WERI-Rb-1 (cell line): ENCODE measurements at regions not wholly inside any gene's neighbourhood (a gene's known extent, or its start where the extent isn't known, plus 50 kb on each side); places are given as distances from the start of the nearest gene placed in this dataset.
A peak's percentile ranks its signal among the peaks of the same experiment; 100 is the strongest.
"Not testable (repeated sequence)": the region's sequence is repeated elsewhere in the genome, so short reads cannot be mapped to it uniquely, and the experiment has no call there.

Experiments
- DNase-seq: peaks from one replicate; pipeline ENCODE4 v3.0.0-alpha.2; 2020
- H3K27ac ChIP-seq: fragments of 250-450 bp; sonication (Bioruptor Pico); 2 replicates; pipeline ENCODE4 v1.5.1; 2020; ENCODE audit warnings: mild to moderate bottlenecking, moderate library complexity
- H3K27me3 ChIP-seq: fragments of 250-450 bp; sonication (Bioruptor Pico); 2 replicates; pipeline ENCODE4 v1.5.1; 2021; ENCODE audit warnings: mild to moderate bottlenecking, low read depth, moderate library complexity; ENCODE audit not compliant: insufficient read depth, severe bottlenecking
- H3K36me3 ChIP-seq: fragments of 250-450 bp; sonication (Bioruptor Pico); 2 replicates; pipeline ENCODE4 v1.5.1; 2020; ENCODE audit warnings: mild to moderate bottlenecking, moderate library complexity
- H3K4me3 ChIP-seq: 2 replicates; pipeline ENCODE4 v1.5.1; 2011; ENCODE audit warnings: low read depth, mild to moderate bottlenecking, control low read depth, low read length
- H3K9me3 ChIP-seq: fragments of 250-450 bp; sonication (Bioruptor Pico); 2 replicates; pipeline ENCODE4 v1.5.1; 2021; ENCODE audit warnings: mild to moderate bottlenecking, moderate library complexity; ENCODE audit not compliant: severe bottlenecking
- CTCF ChIP-seq: IDR thresholded peaks from 2 replicates; pipeline ENCODE4 v1.5.1; 2011; ENCODE audit warnings: low read depth, mild to moderate bottlenecking, control low read depth, inconsistent platforms, low read length

GRCh38 chr1:184191181-184191621 lies 139.7 kb downstream of the TSEN15 start:
- peaks cover 9% of the 10 kb centered on the region for H3K27me3 ChIP-seq
- DNase-seq: peak; percentile 19
- 0 out of 2 replicates have a peak overlapping the region, but pooled peaks have one; percentile 9 for H3K4me3 ChIP-seq
- no peak for TF ChIP-seq CTCF
- H3K36me3 ChIP-seq: no peaks in the 10 kb centered on the region
- no peak overlapping the region for H3K27ac ChIP-seq
- no peaks in the 10 kb centered on the region for H3K9me3 ChIP-seq

DNA sequence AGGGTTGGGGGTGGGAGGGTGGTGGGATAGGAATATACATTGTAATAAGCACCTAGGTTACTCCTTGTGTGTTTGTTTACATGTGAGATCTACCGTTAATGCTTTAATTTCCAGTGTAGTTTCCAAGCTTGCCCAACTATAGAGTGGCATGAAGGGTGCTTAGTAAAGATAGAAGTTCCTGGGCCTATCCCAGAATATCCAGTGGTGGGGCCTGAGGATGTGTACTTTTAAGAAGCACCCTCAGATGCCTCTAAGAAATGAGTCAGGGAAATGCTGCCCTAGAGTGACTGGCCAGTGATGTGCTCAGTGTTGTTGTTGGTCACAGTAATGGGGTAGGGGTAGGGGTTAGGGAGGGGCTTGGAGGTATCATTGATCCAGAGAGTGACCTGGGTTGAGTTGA lies 141.3 kb downstream of the TSEN15 start:
- no peak for TF ChIP-seq CTCF
- DNase-seq: no peak
- Histone ChIP-seq H3K36me3 (no peaks in the 10 kb centered on the region), H3K27me3 (peaks cover 9% of the 10 kb centered on the region), H3K9me3 (no peaks in the 10 kb centered on the region), H3K4me3 (no peak overlapping the region), H3K27ac (no peak overlapping the region)

DNA sequence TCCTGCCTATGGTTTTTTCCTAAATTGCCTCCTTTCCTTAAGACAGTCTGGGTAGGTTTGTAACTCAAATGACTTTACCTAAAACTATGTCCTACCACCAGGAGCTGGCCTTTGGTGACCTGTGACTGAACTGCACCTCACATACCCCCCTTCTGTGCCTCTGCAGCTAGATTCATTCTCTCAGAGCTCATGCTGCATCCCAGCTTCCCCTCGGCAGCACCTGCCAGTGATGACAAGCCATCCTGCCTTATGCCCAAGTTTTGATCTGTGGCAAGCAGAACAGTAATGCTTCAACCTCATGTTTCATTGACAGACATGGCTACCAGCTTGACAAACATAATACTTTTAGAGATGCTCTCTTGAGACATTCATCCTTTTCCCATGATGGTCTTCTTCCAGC lies 141.9 kb downstream of the TSEN15 start:
- H3K4me3 ChIP-seq: no peak overlapping the region
- no peaks in the 10 kb centered on the region for H3K36me3 ChIP-seq
- no peak for DNase-seq
- no peak overlapping the region for H3K27ac ChIP-seq
- H3K27me3 ChIP-seq: peaks cover 9% of the 10 kb centered on the region
- no peaks in the 10 kb centered on the region for H3K9me3 ChIP-seq
- no peak for TF ChIP-seq CTCF

- Histone ChIP-seq H3K27ac (no peak overlapping the region), H3K4me3 (no peak overlapping the region), H3K9me3 (no peaks in the 10 kb centered on the region), H3K27me3 (peaks cover 9% of the 10 kb centered on the region), H3K36me3 (no peaks in the 10 kb centered on the region)
- no peak for TF ChIP-seq CTCF
- DNase-seq: no peak
Observed at GRCh38 chr1:184194236-184194635, 142.7 kb downstream of the TSEN15 start.

DNA sequence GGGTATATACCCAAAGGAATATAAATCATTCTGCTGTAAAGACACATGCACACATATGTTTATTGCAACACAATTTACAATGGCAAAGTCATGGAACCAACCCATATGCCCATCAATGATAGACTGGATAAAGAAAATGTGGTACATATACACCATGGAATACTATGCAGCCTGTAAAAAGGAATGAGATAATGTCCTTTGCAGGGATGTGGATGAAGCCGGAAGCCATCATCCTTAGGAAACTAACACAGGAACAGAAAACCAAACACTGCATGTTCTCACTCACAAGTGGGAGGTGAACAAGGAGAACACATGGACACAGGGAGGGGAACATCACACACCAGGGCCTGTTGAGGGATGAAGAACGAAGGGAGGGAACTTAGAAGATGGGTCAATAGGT lies 144.2 kb downstream of the TSEN15 start:
- not testable (repeated sequence) for DNase-seq, H3K4me3 ChIP-seq, H3K36me3 ChIP-seq, H3K9me3 ChIP-seq, H3K27me3 ChIP-seq, H3K27ac ChIP-seq

GRCh38 chr1:184197831-184198230 lies 146.3 kb downstream of the TSEN15 start:
- no peak overlapping the region for H3K27ac ChIP-seq
- TF ChIP-seq CTCF: no peak
- H3K4me3 ChIP-seq: no peak overlapping the region
- DNase-seq: no peak
- no peaks in the 10 kb centered on the region for H3K9me3 ChIP-seq
- no peaks in the 10 kb centered on the region for H3K36me3 ChIP-seq
- no peaks in the 10 kb centered on the region for H3K27me3 ChIP-seq
